IMR-90 (cell line): ENCODE measurements at regions not wholly inside any gene's neighbourhood (a gene's known extent, or its start where the extent isn't known, plus 50 kb on each side); places are given as distances from the start of the nearest gene placed in this dataset.
"Not testable (repeated sequence)": the region's sequence is repeated elsewhere in the genome, so short reads cannot be mapped to it uniquely, and the experiment has no call there.

Experiments used
- MAZ ChIP-seq: IDR thresholded peaks from 2 replicates; pipeline ENCODE4 v1.6.1; 2012; ENCODE audit warnings: low read depth, mild to moderate bottlenecking, low read length, improper control_type of control experiment, moderate library complexity, borderline replicate concordance
- POLR2A ChIP-seq: IDR thresholded peaks from 2 replicates; pipeline ENCODE4 v1.6.1; 2012; ENCODE audit warnings: mild to moderate bottlenecking, low read depth, low read length

DNA sequence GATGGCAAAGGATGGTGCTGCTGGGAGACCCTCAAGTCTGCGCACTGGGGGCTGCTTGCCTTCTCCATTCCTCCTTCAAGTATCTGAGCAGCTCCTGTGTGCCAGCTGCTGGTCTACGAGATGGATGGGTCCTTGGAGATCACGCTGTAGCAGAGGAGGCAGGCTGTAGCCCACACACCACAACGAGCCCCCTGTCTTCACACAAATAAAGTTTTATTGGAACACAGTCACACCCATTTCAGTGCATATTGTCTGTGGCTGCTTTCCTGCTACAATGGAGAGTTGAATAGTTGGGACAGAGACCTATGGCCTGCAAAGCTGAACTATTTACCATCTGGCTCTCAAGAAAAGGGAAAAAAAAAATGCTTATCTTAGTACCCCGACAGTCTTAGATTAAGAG is 64.4 kb upstream of the KRTAP5-11 start:
- not testable (repeated sequence) for TF ChIP-seq POLR2A, MAZ
